HepG2 (cell line): ENCODE measurements at regions not wholly inside any gene's neighbourhood (a gene's known extent, or its start where the extent isn't known, plus 50 kb on each side); places are given as distances from the start of the nearest gene placed in this dataset.

Source experiments
- ATAC-seq: fragments of 200-7000 bp; cut with Tn5 transposase; 3 replicates; pipeline ENCODE4 v1.9.1; 2020; ENCODE audit warnings: mild to moderate bottlenecking, moderate library complexity
- BruUV-seq: library from RNA; stranded (reverse); fragments of 400-500 nt; replicated peaks from 2 replicates; lab custom pipeline; 2021; lab: Mats Ljungman, UMichigan
- CTCF ChIA-PET: fragments of 300-600 bp; formaldehyde crosslinking; extraction: SDS; loops from one replicate; lab custom pipeline; 2021; ENCODE audit warnings: low total read pairs, inconsistent platforms, low intra/inter-chr PET ratio; lab: Yijun Ruan, JAX
- POLR2A ChIA-PET: fragments of 350-600 bp; sonication (Branson Sonifier 250); formaldehyde crosslinking; loops from one replicate; lab custom pipeline; 2020; ENCODE audit warnings: antibody characterized with exemption, inconsistent platforms; lab: Yijun Ruan, JAX
- DNase-seq: peaks from one replicate; pipeline ENCODE4 v3.0.0-alpha.2; 2015; ENCODE audit warnings: low spot score
- FAIRE-seq: peaks from 3 replicates; lab custom pipeline; 2011; peaks lifted over from hg19 to GRCh38; lab: Jason Lieb, UNC
- H2AFZ ChIP-seq: one replicate; pipeline ENCODE4 v1.6.1; 2011; ENCODE audit warnings: low read length, inconsistent platforms
- H3K27ac ChIP-seq: fragments of 300-600 bp; 3 replicates; pipeline ENCODE4 v1.8.0; 2011; ENCODE audit warnings: mixed run types, mild to moderate bottlenecking, mixed read lengths, low read length, inconsistent platforms; ENCODE audit not compliant: insufficient read depth; ENCODE audit errors: extremely low read length
- H3K27me3 ChIP-seq, 2 experiments: fragments of 200-600 bp in 1 of 2; 2 replicates in 1 of 2; 3 replicates in 1 of 2; pipeline versions ENCODE4 v1.6.0 to v1.8.0; 2011; ENCODE audit warnings: low read length in 2 of 2, mild to moderate bottlenecking in 2 of 2, moderate library complexity in 2 of 2, inconsistent platforms in 1 of 2; ENCODE audit not compliant: insufficient read depth in 2 of 2, control insufficient read depth in 1 of 2
- H3K36me3 ChIP-seq, 2 experiments: fragments of 200-600 bp in 1 of 2; replicated peaks in 1 of 2; 2 replicates in 1 of 2; 3 replicates in 1 of 2; pipeline versions ENCODE4 v1.5.1 to v1.8.0; 2011; ENCODE audit warnings: low read length in 2 of 2, inconsistent platforms in 1 of 2; ENCODE audit not compliant: insufficient read depth in 2 of 2, control insufficient read depth in 1 of 2
- H3K4me1 ChIP-seq: 2 replicates; pipeline ENCODE4 v1.5.1; 2012; ENCODE audit warnings: low read length, inconsistent platforms; ENCODE audit not compliant: insufficient read depth
- H3K4me2 ChIP-seq: 2 replicates; pipeline ENCODE4 v1.6.0; 2011; ENCODE audit warnings: low read depth, low read length, inconsistent platforms
- H3K4me3 ChIP-seq, 3 experiments: fragments of 200-600 bp in 1 of 3; sonication (generic), shearing (Covaris generic) in 1 of 3; replicated peaks in 1 of 3; 2 replicates each; pipeline ENCODE4 v1.5.1; 2011 to 2016; ENCODE audit warnings: low read length in 3 of 3, inconsistent platforms in 2 of 3, low read depth in 2 of 3, mild to moderate bottlenecking in 2 of 3, control low read depth in 1 of 3, mixed read lengths in 1 of 3; ENCODE audit not compliant: insufficient read depth in 1 of 3
- H3K79me2 ChIP-seq: one replicate; pipeline ENCODE4 v1.6.1; 2011; ENCODE audit warnings: low read length, inconsistent platforms; ENCODE audit not compliant: insufficient read depth
- H3K9ac ChIP-seq: 2 replicates; pipeline ENCODE4 v1.6.0; 2011; ENCODE audit warnings: mild to moderate bottlenecking, low read depth, low read length, inconsistent platforms; ENCODE audit not compliant: insufficient read depth
- H3K9me3 ChIP-seq: 2 replicates; pipeline ENCODE4 v1.5.1; 2012; ENCODE audit warnings: mild to moderate bottlenecking, low read length
- H4K20me1 ChIP-seq: 2 replicates; pipeline ENCODE4 v1.6.0; 2011; ENCODE audit warnings: inconsistent platforms, mild to moderate bottlenecking, low read length, moderate library complexity; ENCODE audit not compliant: insufficient read depth
- FLYWCH1 ChIP-seq: sonication (generic); formaldehyde crosslinking; IDR thresholded peaks from 2 replicates; pipeline ENCODE4 v1.8.1; 2023; ENCODE audit warnings: mild to moderate bottlenecking, missing genetic modification reagents
- GRHL1 ChIP-seq: sonication (generic); formaldehyde crosslinking; conservative IDR thresholded peaks from 2 replicates; pipeline ENCODE4 v1.8.0; 2022; ENCODE audit warnings: missing genetic modification reagents
- HNF4G ChIP-seq, 2 experiments: sonication (generic) in 1 of 2; formaldehyde crosslinking in 1 of 2; IDR thresholded peaks; 2 replicates each; pipeline versions ENCODE4 v1.4.0 to v1.6.1; 2011 to 2020; ENCODE audit warnings: borderline replicate concordance in 2 of 2, low read depth in 2 of 2, mild to moderate bottlenecking in 2 of 2, low read length in 1 of 2, missing genetic modification reagents in 1 of 2, moderate library complexity in 1 of 2
- MAFF ChIP-seq: IDR thresholded peaks from 2 replicates; pipeline ENCODE4 v1.6.1; 2011; ENCODE audit warnings: low read depth, low read length, improper control_type of control experiment
- MAFK ChIP-seq, 2 experiments: IDR thresholded peaks in 1 of 2; conservative IDR thresholded peaks in 1 of 2; 2 replicates each; pipeline ENCODE4 v1.6.1; 2011; ENCODE audit warnings: improper control_type of control experiment in 2 of 2, low read length in 2 of 2
- MIER3 ChIP-seq: IDR thresholded peaks from 2 replicates; pipeline ENCODE4 v1.6.1; 2016; ENCODE audit warnings: missing compliant biosample characterization, borderline replicate concordance
- NR1H2 ChIP-seq: sonication (generic); formaldehyde crosslinking; IDR thresholded peaks from 2 replicates; pipeline ENCODE4 v1.8.1; 2022; ENCODE audit warnings: low read depth, missing genetic modification reagents, borderline replicate concordance
- RCOR2 ChIP-seq: IDR thresholded peaks from 2 replicates; pipeline ENCODE4 v1.6.1; 2016; ENCODE audit warnings: missing biosample characterization, missing genetic modification reagents
- SMAD3 ChIP-seq: sonication (generic); formaldehyde crosslinking; IDR thresholded peaks from 2 replicates; pipeline ENCODE4 v1.4.0; 2020; ENCODE audit warnings: missing genetic modification reagents
- SRSF4 ChIP-seq: fragments of 200-400 bp; formaldehyde crosslinking; IDR thresholded peaks from one replicate; pipeline ENCODE4 v1.6.1; 2018; ENCODE audit warnings: mild to moderate bottlenecking, low read depth, low read length, moderate library complexity; ENCODE audit not compliant: poor library complexity, severe bottlenecking
- ZNF644 ChIP-seq: IDR thresholded peaks from 2 replicates; pipeline ENCODE4 v1.6.1; 2016; ENCODE audit warnings: low read depth
- ZNF766 ChIP-seq: sonication (generic); formaldehyde crosslinking; IDR thresholded peaks from 2 replicates; pipeline ENCODE4 v1.5.0; 2020; ENCODE audit warnings: missing genetic modification reagents, borderline replicate concordance
- WGBS: methylation state at CpG from one replicate; pipeline ENCODE4 v1.1.6; 2017; ENCODE audit warnings: low lambda C conversion rate; 5-methylcytosine and 5-hydroxymethylcytosine counted together
- in situ Hi-C: cut with HindIII; loops from 2 replicates; pipeline ENCODE4 v1.10.0; 2017; ENCODE audit warnings: low pct_unique_long_range_greater_than_20kb; ENCODE audit not compliant: extremely low pct_ligation_motif_present
- intact Hi-C: fragments of 100-400 bp; cut with micrococcal nuclease; formaldehyde crosslinking; loops from one replicate; pipeline ENCODE4 v1.10.0; 2022; ENCODE audit not compliant: unreplicated experiment
- TF ChIP-seq, protein P1 (sequence below): sonication (generic); formaldehyde crosslinking; IDR thresholded peaks from 2 replicates; pipeline ENCODE4 v1.9.0; 2021; ENCODE audit warnings: missing genetic modification reagents, mild to moderate bottlenecking, borderline replicate concordance

- no peaks in the 10 kb centered on the region for H3K27me3 ChIP-seq
- ATAC-seq (no peak), DNase-seq (no peak), FAIRE-seq (no peak)
- no peak overlapping the region for H2AFZ ChIP-seq
- H3K4me3 ChIP-seq: no peak overlapping the region
- intact Hi-C loops: no loop called here
- TF ChIP-seq SMAD3 (CRISPR knock-in tag) (no peak), FLYWCH1 (CRISPR knock-in tag) (no peak), MAFK (conservative IDR thresholded peaks at IDR 0.05 in 1 of 2, IDR thresholded peaks at IDR 0.05 in 1 of 2; ENCODE audit: low read length in 2 of 2) (peak; percentile 24 to 72; a peak in 2 of 4 replicates), MAFF (peak; percentile 39; the same call in 1 of the 2 replicates)
- H4K20me1 ChIP-seq: no peaks in the 10 kb centered on the region
- no peak overlapping the region for H3K4me2 ChIP-seq
- no peak overlapping the region for H3K27ac ChIP-seq
- ChIA-PET CTCF (no interaction called here), POLR2A (no interaction called here)
- H3K4me1 ChIP-seq: no peaks in the 10 kb centered on the region
- no TSS peak for BruUV-seq
- H3K79me2 ChIP-seq: no peaks in the 10 kb centered on the region
- WGBS: 5% methylated on average over 2 of the region's 2 CpGs
- H3K9me3 ChIP-seq: no peaks in the 10 kb centered on the region
- H3K9ac ChIP-seq: no peak overlapping the region
- H3K36me3 ChIP-seq: no peaks in the 10 kb centered on the region
- in situ Hi-C loops: loop anchor here (25.0 kb wide), 1 partner anchor 499 kb away; no protein-coding TSS in a partner anchor
Observed at GRCh38 chr18:27311114-27311513, 126.0 kb upstream of the CHST9 start.

- ChIA-PET POLR2A (no interaction called here), CTCF (no interaction called here)
- Histone ChIP-seq H3K4me1 (no peaks in the 10 kb centered on the region), H3K27me3 (no peaks in the 10 kb centered on the region; a peak in 1 of 5 replicates), H4K20me1 (no peaks in the 10 kb centered on the region), H3K9me3 (no peaks in the 10 kb centered on the region), H3K4me2 (no peak overlapping the region), H3K9ac (no peak overlapping the region), H3K4me3 (no peak overlapping the region), H2AFZ (no peak overlapping the region), H3K27ac (no peak overlapping the region), H3K36me3 (no peaks in the 10 kb centered on the region), H3K79me2 (no peaks in the 10 kb centered on the region)
- DNase-seq: no peak
- no TSS peak for BruUV-seq
- intact Hi-C loops: no loop called here
- WGBS: 0% methylated on average over 5 of the region's 5 CpGs
- in situ Hi-C loops: loop anchor here (25.0 kb wide), 1 partner anchor 489 kb away; no protein-coding TSS in a partner anchor
- no peak for FAIRE-seq
- ATAC-seq: no peak
- TF ChIP-seq NR1H2 (CRISPR knock-in tag): no peak
- TF ChIP-seq RCOR2 (CRISPR knock-in tag): no peak
- no peak for TF ChIP-seq GRHL1 (CRISPR knock-in tag)
- TF ChIP-seq HNF4G (IDR thresholded peaks at IDR 0.05; ENCODE audit: borderline replicate concordance, low read depth, low read length): no peak
- TF ChIP-seq HNF4G (CRISPR knock-in tag; IDR thresholded peaks at IDR 0.05; ENCODE audit: borderline replicate concordance, low read depth): no peak
- TF ChIP-seq, protein P1, sequence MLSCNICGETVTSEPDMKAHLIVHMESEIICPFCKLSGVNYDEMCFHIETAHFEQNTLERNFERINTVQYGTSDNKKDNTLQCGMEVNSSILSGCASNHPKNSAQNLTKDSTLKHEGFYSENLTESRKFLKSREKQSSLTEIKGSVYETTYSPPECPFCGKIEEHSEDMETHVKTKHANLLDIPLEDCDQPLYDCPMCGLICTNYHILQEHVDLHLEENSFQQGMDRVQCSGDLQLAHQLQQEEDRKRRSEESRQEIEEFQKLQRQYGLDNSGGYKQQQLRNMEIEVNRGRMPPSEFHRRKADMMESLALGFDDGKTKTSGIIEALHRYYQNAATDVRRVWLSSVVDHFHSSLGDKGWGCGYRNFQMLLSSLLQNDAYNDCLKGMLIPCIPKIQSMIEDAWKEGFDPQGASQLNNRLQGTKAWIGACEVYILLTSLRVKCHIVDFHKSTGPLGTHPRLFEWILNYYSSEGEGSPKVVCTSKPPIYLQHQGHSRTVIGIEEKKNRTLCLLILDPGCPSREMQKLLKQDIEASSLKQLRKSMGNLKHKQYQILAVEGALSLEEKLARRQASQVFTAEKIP (CRISPR knock-in tag): no peak
- no peak for TF ChIP-seq ZNF766 (CRISPR knock-in tag)
- TF ChIP-seq SRSF4: no peak
- no peak for TF ChIP-seq ZNF644 (CRISPR knock-in tag)
- no peak for TF ChIP-seq MIER3
Observed at GRCh38 chr18:27301615-27302378, 116.7 kb upstream of the CHST9 start.
